Osteoblast (primary cell): ENCODE measurements at regions not wholly inside any gene's neighbourhood (a gene's known extent, or its start where the extent isn't known, plus 50 kb on each side); places are given as distances from the start of the nearest gene placed in this dataset.
"Not testable (repeated sequence)": the region's sequence is repeated elsewhere in the genome, so short reads cannot be mapped to it uniquely, and the experiment has no call there.

ENCODE experiments used
- DNase-seq: peaks from one replicate; pipeline ENCODE4 v3.0.0; 2011; ENCODE audit warnings: low spot score, mixed read lengths; ENCODE audit not compliant: insufficient read length; ENCODE audit errors: missing footprints
- H2AFZ ChIP-seq: 2 replicates; pipeline ENCODE4 v1.6.0; 2011; ENCODE audit warnings: mild to moderate bottlenecking, low read length
- H3K27ac ChIP-seq: 2 replicates; pipeline ENCODE4 v1.5.1; 2011; ENCODE audit warnings: mild to moderate bottlenecking, low read depth, low read length, moderate library complexity
- H3K27me3 ChIP-seq: 2 replicates; pipeline ENCODE4 v1.6.0; 2012; ENCODE audit warnings: mild to moderate bottlenecking, control low read depth, inconsistent platforms, low read length, moderate library complexity; ENCODE audit not compliant: insufficient read depth
- H3K36me3 ChIP-seq: 2 replicates; pipeline ENCODE4 v1.5.1; 2011; ENCODE audit warnings: mild to moderate bottlenecking, low read length, control low read depth, moderate library complexity; ENCODE audit not compliant: insufficient read depth
- H3K4me1 ChIP-seq: 2 replicates; pipeline ENCODE4 v1.5.1; 2011; ENCODE audit warnings: mild to moderate bottlenecking, low read length, control low read depth, moderate library complexity; ENCODE audit not compliant: insufficient read depth
- H3K4me2 ChIP-seq: 2 replicates; pipeline ENCODE4 v1.6.0; 2011; ENCODE audit warnings: mild to moderate bottlenecking, low read length; ENCODE audit not compliant: insufficient read depth
- H3K4me3 ChIP-seq: fragments of 200-600 bp; sonication (generic); 3 replicates; pipeline ENCODE4 v1.5.1; 2012; ENCODE audit warnings: mild to moderate bottlenecking, low read length, inconsistent platforms; ENCODE audit not compliant: insufficient read depth
- H3K79me2 ChIP-seq: 2 replicates; pipeline ENCODE4 v1.6.0; 2012; ENCODE audit warnings: mild to moderate bottlenecking, low read length, control low read depth, inconsistent platforms; ENCODE audit not compliant: insufficient read depth
- H3K9me3 ChIP-seq: 2 replicates; pipeline ENCODE4 v1.5.1; 2011; ENCODE audit warnings: low read depth, low read length, control low read depth
- H4K20me1 ChIP-seq: 2 replicates; pipeline ENCODE4 v1.6.0; 2012; ENCODE audit warnings: mild to moderate bottlenecking, low read length, control low read depth; ENCODE audit not compliant: insufficient read depth
- CTCF ChIP-seq: IDR thresholded peaks from 2 replicates; pipeline ENCODE4 v1.5.1; 2011; ENCODE audit warnings: mild to moderate bottlenecking, low read depth, low read length, moderate library complexity; ENCODE audit errors: extremely low read depth

GRCh38 chr1:98556521-98557158, 104.9 kb upstream of the SNX7 start:
- Histone ChIP-seq H3K79me2 (no peaks in the 10 kb centered on the region), H3K9me3 (no peaks in the 10 kb centered on the region), H3K27me3 (no peaks in the 10 kb centered on the region), H3K4me3 (no peak overlapping the region), H3K36me3 (no peaks in the 10 kb centered on the region), H4K20me1 (no peaks in the 10 kb centered on the region), H3K4me1 (no peaks in the 10 kb centered on the region), H3K27ac (no peak overlapping the region), H2AFZ (no peak overlapping the region), H3K4me2 (no peak overlapping the region)
- no peak for DNase-seq
- peak; percentile 65 for TF ChIP-seq CTCF

- Histone ChIP-seq H3K79me2 (no peaks in the 10 kb centered on the region), H3K4me2 (no peak overlapping the region), H3K27me3 (no peaks in the 10 kb centered on the region), H3K36me3 (no peaks in the 10 kb centered on the region), H3K4me3 (no peak overlapping the region), H3K4me1 (no peaks in the 10 kb centered on the region), H3K27ac (no peak overlapping the region), H2AFZ (no peak overlapping the region), H4K20me1 (no peaks in the 10 kb centered on the region), H3K9me3 (no peaks in the 10 kb centered on the region)
- DNase-seq, result no peak
- TF ChIP-seq CTCF, result no peak
Observed at GRCh38 chr1:98555814-98556213, 105.7 kb upstream of the SNX7 start.

- not testable (repeated sequence) for H3K4me3 ChIP-seq, H2AFZ ChIP-seq
Observed at GRCh38 chr1:98552576-98553074, 108.9 kb upstream of the SNX7 start.

GRCh38 chr1:98550076-98550475, 111.4 kb upstream of the SNX7 start:
- Histone ChIP-seq H3K79me2 (no peaks in the 10 kb centered on the region), H3K9me3 (no peaks in the 10 kb centered on the region)

More at GRCh38 chr1:98552576-98553074, 108.9 kb upstream of the SNX7 start:
- H4K20me1 ChIP-seq, H3K4me2 ChIP-seq, H3K36me3 ChIP-seq, H3K9me3 ChIP-seq, H3K27ac ChIP-seq, DNase-seq, H3K79me2 ChIP-seq, H3K27me3 ChIP-seq, H3K4me1 ChIP-seq: not testable (repeated sequence)

More at GRCh38 chr1:98550076-98550475, 111.4 kb upstream of the SNX7 start:
- Histone ChIP-seq H2AFZ (no peak overlapping the region), H3K27ac (no peak overlapping the region), H3K4me2 (no peak overlapping the region), H3K4me3 (no peak overlapping the region), H4K20me1 (no peaks in the 10 kb centered on the region), H3K4me1 (no peaks in the 10 kb centered on the region), H3K36me3 (no peaks in the 10 kb centered on the region), H3K27me3 (no peaks in the 10 kb centered on the region)
- TF ChIP-seq CTCF, result no peak
- DNase-seq, result no peak
